IPS DF 4.7 (cell line): ENCODE measurements at regions not wholly inside any gene's neighbourhood (a gene's known extent, or its start where the extent isn't known, plus 50 kb on each side); places are given as distances from the start of the nearest gene placed in this dataset.

Source experiments
- DNase-seq: peaks from one replicate; pipeline ENCODE4 v3.0.0-alpha.2; 2013; ENCODE audit warnings: low spot score; ENCODE audit errors: extremely low read depth

DNA sequence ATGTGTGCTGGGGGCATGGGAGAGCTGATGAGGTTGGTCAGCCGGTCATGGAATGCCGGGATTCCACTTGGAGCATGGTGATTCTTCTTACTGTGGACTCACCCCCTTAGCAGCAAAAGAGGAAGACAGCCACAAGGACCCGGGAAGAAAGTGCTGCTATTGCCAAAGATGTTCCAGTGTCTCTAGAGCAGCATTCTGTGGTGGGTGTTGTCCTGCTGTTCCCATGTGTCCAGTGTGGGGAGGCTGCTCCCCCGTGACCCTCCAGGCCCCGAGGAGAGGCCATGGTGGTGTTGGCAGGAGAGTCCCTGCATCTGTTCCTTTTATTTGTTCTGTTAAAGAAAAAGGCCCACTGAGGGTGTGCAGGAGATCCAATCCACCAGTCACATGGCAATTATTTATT, 499.4 kb downstream of the RPS24 start:
- no peak for DNase-seq

DNA sequence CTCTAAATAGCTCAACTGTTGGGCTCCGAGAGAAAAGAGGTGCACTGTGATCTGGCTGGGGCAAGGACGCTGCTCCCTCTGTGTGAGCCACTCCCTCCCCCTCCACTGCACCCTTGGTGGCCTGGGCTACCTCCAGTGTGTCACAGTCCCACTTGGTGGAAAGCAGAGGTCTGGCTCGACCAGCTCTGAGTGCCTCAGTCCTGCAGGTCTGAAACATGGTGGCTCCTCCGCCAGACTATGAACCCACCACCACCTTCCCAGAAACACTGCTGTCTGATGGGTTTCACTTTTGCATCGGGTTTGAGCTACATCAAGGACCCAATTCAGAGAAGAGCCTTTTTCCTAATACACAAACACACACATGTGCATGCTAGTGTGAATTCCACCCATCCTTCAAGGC, 500.1 kb downstream of the RPS24 start:
- DNase-seq = no peak

DNA sequence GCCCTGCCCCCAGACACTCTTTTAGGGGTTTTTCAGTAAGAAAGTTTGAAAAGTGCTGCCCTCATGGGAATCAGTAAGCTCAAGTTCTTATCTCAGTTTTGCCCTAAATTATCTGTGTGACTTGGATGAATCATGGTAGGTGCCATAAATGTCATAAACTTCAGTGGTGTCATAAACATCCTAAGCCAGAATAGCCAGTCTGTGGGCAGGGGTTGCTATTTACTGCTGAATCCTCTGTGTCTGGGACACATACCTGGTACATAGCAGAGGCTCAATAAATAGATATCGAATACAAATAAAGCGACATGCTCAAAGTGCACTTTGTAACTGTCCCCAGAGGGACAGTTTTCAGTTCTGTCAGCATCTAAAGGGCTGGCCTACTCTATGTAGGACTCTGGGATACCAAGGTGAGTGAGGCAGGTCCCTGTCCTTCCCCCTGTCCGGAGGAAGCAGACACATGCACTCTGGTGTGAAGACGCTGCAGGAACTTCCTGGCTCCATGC, 502.1 kb downstream of the RPS24 start:
- no peak for DNase-seq

DNA sequence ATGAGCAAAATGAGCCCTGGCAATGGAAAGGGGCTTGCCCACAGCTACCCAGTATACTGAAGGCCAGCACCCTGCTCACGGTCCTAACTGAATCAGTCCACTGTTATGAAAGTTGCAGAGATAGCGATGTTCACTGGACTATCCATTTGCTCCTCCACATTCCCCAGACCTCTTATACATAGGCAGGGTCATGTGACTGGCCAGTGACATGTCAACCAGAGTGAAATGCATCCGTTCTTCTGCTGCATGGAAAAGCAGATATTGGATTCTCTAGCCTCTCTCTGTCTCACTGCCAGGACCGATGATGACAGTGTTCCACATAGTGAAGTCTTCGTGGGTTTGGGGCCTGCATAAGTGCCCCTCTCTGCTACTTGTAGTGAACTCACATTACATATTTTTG, 503.4 kb downstream of the RPS24 start:
- no peak for DNase-seq

DNA sequence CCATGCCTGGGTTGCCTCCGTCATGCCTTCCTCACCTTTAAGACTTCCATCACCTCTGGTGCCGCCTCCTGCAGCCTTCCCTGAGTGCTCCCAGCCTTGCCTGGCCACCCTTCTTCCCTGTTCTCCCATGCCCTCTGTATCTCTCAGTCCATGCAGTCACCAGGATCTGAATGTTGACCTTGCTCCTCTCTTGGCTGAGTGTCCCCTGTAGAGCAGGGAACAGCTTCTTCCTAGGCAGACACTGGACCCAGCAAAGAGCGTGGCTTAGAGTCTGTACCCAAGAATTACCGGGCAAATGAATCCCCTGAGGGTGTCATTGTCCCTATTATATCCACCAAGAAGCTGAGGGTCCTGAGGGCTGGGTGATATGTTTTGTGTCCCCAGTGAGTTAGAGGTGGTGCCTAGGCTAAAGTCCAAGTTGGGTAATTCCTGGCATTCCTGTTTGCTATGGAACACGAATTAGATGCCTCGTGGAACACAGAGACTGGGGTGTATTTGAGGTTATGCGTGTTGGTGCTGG, 505.6 kb downstream of the RPS24 start:
- DNase-seq = no peak

DNA sequence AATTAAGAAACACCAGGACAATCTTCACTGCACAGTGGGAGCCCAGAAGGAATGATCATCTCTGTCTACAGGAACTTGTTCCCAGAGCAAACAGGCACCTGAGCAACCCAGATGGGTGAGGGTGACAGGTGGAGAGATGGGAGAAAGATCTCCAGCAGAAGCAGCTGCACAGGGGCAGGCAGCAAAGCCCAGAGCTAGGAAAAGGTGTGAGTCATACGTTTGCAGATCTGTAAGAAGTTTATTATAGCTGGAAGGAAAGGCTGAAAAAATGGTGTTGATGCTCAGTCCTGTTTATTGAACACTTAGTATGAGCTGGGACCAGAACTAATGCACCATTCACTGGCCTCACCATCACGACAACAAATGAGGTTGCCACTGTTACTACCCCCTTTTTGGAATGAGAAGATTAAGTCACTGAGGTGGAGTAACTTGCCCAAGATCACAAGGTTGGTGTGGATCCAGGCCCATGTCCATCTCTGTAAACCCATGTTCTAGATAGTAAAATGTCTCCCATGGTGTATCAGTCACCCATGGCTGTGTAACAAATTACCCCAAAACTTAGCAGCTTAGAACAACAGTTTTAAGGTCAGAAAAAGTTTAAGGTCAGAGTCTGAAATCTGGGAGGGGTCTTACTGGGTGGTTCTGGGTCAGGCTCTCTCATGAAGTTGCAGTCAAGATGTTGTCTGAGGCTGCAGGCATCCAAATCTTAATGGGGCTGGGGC, 506.9 kb downstream of the RPS24 start:
- DNase-seq = no peak

DNA sequence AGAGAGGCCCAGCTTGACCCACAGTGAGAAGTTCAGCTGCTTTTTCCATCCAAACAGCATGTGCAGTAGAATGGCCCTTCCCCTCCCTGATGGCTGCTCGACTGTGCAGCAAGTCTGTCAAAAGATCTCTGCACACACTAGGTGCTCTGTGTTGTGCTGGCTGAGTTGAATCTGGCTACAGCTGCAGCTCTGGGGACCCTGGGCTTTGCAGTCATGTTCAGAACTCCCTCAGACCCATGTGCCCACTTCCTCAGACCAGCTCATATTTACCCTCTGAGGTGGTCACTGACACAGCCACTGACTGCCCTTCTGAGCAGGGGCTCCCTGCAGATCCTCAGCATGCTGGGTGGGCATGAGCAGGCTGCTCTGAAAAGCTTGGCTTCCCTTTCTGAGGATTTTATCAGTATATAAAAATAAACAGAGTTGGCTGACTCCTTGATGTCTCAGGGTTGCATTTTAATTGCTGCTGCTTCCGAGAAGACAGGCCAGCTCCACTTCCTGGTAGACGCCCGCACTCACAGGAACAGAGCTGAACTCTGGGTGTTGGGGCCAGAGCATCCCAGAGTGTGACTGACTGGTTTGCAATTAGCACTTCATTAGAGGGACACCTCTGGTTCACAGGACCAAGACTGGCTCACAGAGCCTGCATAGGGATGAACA, 507.9 kb downstream of the RPS24 start:
- DNase-seq = no peak

DNA sequence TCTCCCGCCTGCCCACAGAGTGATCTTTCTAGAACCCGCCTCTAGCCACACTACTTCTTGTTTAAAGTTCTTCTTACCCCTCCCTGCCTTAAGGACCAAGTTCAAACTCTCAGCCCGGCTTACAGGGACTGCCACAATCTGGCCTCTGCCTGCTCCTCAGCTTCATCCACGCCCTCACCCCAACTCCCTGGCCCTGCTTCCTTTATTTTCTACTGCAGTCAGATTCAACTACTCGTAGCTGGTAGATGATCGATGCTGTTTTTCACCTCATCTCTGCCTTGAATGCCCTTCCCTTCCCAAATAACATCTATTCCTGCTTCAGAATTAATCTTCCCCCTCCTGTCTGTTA, 508.5 kb downstream of the RPS24 start:
- no peak for DNase-seq

DNA sequence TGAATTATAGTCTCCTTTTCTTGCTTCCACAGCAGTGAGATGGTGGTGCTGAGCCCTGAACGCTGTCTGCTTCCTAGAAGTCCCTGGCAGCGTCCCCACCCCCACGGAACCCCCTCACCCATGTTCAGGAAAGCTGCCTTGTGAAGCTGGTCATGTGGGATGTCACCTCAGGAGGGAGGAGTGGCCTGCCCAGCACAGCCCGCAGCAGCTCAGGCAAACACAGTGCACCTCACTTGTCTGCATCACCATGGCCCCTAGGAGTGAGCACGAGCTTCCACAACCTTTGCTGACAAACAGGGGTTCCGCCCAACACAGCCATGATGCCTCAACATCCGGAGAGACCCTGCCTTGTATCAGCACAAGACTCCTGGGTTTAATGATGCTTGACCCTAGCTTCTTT, 508.9 kb downstream of the RPS24 start:
- no peak for DNase-seq

DNA sequence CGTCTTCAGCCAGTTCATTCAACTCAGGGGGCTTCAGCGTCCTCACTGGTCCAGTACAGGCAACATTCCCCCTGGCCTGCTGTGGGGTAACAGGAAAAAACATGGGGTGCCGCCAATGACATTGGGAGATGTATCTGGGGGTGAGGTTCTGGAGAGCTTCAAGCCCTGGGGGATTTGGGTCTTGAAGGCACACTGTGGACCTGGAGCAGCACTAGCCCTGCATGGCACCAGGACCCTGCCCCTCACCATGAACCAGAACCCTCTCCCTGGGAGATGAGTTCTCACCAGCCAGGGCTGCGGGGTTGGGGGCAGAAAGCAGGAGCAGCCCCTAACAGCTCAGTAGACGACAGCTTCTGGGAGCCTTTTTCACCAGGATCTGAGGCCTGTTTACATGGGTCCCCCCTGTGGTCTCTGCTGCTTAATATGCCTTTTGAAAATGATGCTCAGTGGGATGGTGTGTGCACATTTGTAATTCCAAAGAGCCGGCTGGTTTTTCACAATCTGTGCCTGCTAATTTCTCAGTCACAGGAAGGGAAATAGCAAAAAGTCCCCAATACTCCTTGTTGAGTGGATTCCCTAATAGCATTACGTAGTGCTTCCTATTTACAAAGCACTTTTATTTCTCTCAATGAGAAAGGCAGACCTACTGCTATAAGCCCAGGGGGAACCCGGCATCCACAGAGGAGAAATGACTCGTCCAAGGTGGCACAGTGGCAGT, 509.5 kb downstream of the RPS24 start:
- DNase-seq = no peak

DNA sequence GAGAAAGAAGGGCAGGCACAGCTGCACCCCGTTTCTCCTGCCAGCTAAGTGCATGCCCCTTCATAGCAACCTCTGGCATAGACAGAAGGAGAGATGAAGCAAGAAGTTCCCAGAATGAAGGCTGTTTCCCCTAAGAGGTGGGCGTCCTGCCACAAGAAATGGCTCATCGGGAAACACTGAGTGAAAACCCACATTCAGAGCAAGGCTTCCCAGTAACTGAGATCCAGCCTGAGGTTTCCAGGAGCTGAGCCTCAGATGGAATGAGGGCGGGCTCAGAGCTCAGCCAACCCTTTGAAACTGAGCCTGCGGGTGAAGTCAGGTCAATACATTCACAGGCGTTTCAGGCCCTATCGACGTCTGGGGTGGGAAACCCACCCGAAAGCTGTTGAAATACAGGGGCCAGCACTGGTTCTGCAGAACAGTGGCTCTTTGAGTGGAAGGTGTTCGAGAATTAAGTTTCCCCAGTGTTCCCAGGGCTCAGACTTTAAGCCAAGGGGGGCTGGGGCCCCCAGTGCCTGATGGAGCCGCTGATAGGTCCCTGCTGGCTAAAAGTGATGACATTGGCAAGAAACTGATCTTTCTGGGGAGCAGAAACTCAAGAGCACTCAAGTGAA, 510.2 kb downstream of the RPS24 start:
- no peak for DNase-seq

DNA sequence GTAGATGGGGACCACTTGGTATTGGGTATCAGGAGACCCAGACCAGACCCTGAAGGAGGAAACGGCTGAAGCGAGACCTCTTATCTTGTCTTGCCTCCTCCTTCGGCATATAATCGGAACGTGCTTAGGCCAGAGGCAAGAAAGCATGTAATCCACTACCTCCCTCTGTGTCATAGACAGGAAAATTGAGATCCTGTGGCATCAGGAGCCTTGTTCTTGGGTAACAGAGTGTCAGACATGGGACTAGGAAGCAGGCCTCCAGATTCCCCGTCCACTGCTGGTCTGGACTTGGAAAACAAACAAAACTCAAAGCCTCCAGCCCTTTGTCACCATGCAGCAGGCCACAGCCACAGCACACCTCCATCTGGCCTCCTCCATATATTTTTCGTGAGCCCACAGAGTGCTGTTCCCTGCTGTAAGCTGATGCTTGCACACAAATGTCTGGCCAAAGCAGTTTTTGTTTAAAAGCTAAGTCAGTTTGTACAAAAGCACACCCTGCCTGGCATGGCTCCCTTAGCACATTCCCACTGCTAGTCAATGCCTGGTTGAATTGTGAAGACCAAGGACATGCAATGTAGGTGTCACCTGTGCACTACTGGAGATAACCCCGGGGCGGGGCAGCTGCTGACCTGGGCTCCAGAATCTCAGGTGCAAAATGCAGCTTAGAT, 510.9 kb downstream of the RPS24 start:
- DNase-seq = no peak

DNA sequence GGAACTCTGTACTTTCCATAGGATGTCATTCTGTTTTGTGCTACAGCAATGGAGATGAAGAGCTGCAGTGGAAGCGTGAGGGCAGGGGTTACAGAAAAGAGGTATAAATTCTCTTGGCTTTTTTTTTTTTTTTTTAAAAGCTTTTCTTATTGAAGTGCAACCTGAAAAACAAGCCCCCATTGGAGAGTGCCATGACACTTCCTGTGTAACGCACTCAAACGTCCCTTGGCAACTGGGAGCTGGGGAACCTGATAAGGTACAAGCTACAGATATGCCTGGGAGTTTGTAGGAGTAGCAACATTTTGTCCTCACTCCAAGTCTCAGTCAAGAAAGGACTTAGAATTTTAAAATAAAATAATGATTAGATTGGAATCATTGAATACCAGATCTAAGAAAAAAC, 512.1 kb downstream of the RPS24 start:
- DNase-seq = no peak

DNA sequence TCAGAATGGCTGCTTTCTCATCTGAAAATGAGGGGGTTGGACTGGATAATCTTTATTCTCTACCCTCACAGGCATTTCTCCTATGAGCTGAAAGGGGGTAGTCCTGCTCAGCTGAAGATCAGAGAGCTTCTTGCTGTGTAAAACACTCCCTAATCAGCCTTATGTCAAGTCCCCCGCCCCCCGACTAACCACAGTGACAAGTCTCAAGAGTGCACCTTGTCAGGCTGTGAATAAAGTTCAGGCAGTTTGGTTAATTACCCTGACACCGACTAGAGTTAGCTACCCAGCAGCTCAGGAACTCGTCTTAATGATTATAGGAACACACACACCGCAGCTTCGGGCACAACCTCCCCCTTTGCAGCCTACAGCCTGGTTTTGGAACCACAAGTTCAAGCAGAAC, 513.7 kb downstream of the RPS24 start:
- no peak for DNase-seq

DNA sequence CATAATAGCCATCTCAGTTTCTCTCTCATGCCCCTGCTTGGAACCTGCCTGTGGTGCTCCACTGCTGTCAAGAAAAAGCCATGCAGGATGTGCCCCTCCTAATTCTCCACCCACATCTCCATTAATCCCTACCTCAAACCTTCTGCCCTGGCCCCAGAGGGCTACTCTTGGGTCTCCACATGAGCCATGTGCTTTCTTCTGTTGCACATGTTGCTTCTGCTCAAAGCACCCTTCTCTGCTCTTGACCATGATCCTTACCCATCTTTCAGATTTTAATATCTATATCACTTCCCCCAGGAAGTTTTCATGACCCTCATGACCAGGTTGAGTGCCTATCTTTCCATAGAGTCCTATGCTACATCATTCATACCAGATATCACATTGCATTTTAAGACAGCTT, 514.2 kb downstream of the RPS24 start:
- DNase-seq = no peak

DNA sequence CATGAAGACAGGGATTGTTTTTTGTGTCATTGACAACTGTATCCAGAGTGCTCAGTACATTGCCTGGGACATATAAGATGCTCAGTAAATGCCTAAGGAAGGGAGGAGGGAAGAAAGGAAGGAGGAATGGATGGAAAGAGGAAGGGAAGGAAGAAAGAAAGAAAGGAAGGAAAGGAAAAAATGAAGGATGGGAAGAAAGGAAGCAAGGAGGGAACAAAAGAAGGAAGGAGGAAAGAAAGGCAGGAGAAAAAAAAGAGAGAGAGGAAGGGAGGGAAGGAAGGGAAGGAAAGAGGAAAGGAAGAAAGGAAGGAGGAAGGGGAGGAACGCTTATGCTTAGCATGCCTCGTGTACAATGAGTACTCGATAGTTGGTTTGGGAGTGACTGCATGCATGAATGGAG, 514.7 kb downstream of the RPS24 start:
- no peak for DNase-seq

DNA sequence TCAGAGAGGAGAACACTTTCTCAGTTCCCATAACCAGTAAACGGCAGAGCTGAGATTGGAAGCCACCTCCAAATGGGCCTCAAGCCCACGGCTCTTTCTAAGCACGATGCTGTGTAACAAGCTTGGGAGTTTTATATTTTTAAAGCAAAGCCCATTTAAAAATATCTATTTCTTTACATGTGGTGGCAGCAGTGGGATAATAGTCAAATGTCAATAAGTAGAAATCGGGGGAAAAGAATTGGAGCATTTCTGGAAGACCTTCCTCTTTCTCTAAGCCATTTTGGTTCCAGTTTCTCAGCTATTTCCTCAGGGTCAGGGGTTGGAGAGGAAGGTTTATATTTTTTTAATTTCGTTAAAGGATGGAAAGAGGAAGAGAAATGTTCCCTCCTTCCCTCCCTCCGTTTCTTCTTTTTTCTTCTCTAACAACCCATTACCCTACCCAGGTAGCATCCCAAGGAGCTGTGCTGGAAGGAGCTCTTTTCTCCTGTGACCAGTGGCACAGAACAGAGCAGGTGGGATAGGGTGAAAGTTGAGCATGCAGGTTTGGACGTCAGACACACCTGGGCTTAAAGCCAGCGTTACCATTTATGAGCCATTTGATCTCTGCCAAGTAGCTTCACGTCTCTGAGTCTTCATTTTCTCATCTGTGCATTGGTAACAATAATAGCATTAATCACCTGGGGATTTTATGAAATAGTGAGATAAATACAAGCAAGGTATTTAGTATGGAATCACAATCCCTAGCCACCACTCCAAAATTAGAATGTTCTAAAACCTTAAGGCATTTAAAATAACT, 515.7 kb downstream of the RPS24 start:
- DNase-seq = no peak

DNA sequence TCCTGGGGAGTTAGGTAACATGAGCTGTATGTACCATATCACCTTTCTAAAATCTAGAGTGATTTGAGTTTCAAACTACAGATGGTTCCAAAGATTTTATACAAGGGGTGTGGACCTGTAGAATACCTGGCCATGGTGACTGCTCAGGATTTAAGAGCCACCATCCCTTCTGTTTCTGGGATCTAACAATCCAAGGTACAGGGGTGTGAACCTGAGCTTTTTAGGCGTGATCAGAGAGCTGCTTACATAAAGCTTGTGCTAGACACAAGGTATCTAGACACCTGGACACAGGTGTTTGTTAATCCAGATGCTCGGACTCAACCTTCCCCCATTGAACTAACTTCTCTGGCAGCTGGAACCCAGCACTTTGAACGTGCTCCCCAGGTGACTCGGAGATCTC, 516.4 kb downstream of the RPS24 start:
- DNase-seq = no peak

DNA sequence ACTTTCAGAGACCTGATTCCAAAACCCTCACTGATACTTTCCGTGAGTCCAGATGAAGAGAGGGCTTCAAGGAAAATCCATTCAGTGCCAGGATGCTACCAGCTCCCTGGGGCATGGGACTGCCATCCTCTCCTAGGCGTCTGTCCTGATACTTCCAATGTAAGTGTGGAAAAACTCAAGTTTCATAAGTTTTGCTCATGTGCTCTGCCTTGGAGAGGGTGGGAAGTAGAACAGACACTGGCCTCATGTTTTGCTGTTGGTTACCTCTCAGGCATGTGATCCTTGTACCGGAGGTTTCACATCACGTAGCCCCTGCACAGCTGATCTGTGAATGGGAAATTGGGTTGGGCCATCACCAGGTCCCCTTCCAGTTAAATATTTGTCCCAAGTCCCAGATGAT, 517.1 kb downstream of the RPS24 start:
- no peak for DNase-seq

DNA sequence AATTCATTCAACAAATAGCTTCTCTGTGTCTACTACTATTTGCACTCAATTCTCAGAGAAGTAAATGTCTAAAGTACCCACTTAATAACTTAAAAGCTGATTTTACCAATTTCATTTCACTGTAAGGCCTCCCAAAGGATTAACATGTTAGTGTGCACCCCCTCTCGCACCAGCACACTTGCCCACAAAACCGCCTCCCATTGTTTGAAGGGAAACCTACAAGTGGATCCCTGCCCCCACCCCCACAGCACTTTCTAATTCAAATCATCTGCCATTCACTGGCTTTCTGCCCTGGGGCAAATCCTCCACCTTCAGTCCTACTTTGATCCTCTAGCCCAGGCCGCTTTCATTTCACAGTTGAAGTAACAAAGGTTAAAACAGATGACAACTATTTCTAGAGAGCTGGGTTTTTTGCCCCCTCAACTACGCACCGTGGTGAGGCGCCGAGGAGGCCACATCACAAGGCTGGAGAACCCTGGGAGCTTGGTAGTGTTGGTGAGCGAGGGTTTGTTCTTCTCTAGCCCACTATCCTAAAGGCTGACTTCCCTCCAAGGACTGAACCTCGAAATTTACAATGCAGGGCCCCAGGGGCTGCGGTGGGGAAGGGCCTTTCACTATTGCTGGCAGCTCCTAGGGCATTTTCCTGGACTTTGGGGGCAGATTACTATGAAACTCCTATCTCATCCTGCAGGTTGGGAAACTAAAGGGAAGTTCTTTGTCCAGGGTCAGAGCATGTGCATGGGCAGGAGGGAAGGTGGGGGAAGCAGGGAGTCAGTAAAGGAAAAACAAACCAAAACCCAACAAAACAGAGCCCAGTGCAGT, 517.4 kb upstream of the ZMIZ1 start:
- no peak for DNase-seq
